MCF 10A (cell line): ENCODE measurements at regions not wholly inside any gene's neighbourhood (a gene's known extent, or its start where the extent isn't known, plus 50 kb on each side); places are given as distances from the start of the nearest gene placed in this dataset.

Experiments used
- BruUV-seq: library from RNA; stranded (reverse); fragments of 400-500 nt; replicated peaks from 2 replicates; lab custom pipeline; 2021; lab: Mats Ljungman, UMichigan
- CTCF ChIA-PET: fragments of 300-600 bp; sonication (Branson Sonifier 250); formaldehyde crosslinking; extraction: SDS; loops from one replicate; lab custom pipeline; 2021; ENCODE audit warnings: antibody characterized with exemption, inconsistent platforms; lab: Yijun Ruan, JAX
- POLR2A ChIA-PET: fragments of 300-600, 350-650 bp; sonication (Branson Sonifier 250); formaldehyde crosslinking; extraction: SDS; loops from one replicate; lab custom pipeline; 2020; ENCODE audit warnings: antibody characterized with exemption, inconsistent platforms; lab: Yijun Ruan, JAX
- DNase-seq: peaks from one replicate; pipeline ENCODE4 v3.0.0-alpha.2; 2018; ENCODE audit not compliant: unreplicated experiment
- H3K27ac Mint-ChIP-seq: one replicate; pipeline ENCODE4 v1.8.0; 2022; ENCODE audit warnings: mild to moderate bottlenecking, low read depth, mixed read lengths; ENCODE audit not compliant: unreplicated experiment
- H3K27me3 Mint-ChIP-seq: one replicate; pipeline ENCODE4 v1.8.0; 2022; ENCODE audit warnings: mixed read lengths; ENCODE audit not compliant: insufficient read depth, unreplicated experiment
- H3K36me3 Mint-ChIP-seq: one replicate; pipeline ENCODE4 v1.8.0; 2022; ENCODE audit warnings: mild to moderate bottlenecking, moderate library complexity, mixed read lengths; ENCODE audit not compliant: insufficient read depth, unreplicated experiment
- H3K4me1 Mint-ChIP-seq: one replicate; pipeline ENCODE4 v1.8.0; 2022; ENCODE audit warnings: mixed read lengths; ENCODE audit not compliant: insufficient read depth, unreplicated experiment
- H3K4me3 Mint-ChIP-seq: one replicate; pipeline ENCODE4 v1.8.0; 2022; ENCODE audit warnings: mild to moderate bottlenecking, moderate library complexity, mixed read lengths; ENCODE audit not compliant: unreplicated experiment
- H3K9me3 Mint-ChIP-seq: one replicate; pipeline ENCODE4 v1.8.0; 2022; ENCODE audit warnings: mixed read lengths; ENCODE audit not compliant: unreplicated experiment
- intact Hi-C: fragments of 100-400 bp; cut with micrococcal nuclease; formaldehyde crosslinking; loops from 2 replicates; pipeline ENCODE4 v1.14.1; 2022
- TF ChIP-seq, protein P1 (sequence below): fragments of 200-600 bp; IDR thresholded peaks from one replicate; pipeline ENCODE4 v1.8.0; 2022; ENCODE audit warnings: antibody characterized with exemption, mild to moderate bottlenecking; ENCODE audit not compliant: unreplicated experiment

DNA sequence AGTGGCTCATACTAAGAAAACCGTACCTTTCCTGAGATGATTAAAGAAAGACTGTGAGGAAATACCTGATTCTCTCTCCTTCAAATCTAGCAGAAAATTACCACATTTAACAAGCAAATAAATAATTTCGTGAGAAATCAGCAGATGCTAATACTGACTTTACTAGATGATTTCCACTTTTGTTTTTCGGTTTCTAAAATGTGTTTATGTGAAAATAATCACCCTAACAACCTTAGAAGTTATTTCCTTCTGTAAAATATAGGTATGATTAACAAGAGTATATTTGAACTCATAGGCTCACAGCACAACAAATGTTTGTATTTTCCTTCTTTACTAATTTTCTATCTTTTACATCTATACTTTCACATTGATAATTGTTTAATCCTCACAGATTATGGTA is 594.1 kb upstream of the FAM98A start:
- Mint-ChIP-seq H3K4me1 (no peaks in the 10 kb centered on the region), H3K9me3 (peaks cover 8% of the 10 kb centered on the region), H3K27ac (no peak overlapping the region), H3K36me3 (no peaks in the 10 kb centered on the region), H3K4me3 (no peak overlapping the region), H3K27me3 (no peaks in the 10 kb centered on the region)
- CTCF ChIA-PET = no interaction called here
- no TSS peak for BruUV-seq
- POLR2A ChIA-PET = no interaction called here
- DNase-seq = no peak
- intact Hi-C loops = no loop called here
- TF ChIP-seq, protein P1, sequence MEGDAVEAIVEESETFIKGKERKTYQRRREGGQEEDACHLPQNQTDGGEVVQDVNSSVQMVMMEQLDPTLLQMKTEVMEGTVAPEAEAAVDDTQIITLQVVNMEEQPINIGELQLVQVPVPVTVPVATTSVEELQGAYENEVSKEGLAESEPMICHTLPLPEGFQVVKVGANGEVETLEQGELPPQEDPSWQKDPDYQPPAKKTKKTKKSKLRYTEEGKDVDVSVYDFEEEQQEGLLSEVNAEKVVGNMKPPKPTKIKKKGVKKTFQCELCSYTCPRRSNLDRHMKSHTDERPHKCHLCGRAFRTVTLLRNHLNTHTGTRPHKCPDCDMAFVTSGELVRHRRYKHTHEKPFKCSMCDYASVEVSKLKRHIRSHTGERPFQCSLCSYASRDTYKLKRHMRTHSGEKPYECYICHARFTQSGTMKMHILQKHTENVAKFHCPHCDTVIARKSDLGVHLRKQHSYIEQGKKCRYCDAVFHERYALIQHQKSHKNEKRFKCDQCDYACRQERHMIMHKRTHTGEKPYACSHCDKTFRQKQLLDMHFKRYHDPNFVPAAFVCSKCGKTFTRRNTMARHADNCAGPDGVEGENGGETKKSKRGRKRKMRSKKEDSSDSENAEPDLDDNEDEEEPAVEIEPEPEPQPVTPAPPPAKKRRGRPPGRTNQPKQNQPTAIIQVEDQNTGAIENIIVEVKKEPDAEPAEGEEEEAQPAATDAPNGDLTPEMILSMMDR = no peak

DNA sequence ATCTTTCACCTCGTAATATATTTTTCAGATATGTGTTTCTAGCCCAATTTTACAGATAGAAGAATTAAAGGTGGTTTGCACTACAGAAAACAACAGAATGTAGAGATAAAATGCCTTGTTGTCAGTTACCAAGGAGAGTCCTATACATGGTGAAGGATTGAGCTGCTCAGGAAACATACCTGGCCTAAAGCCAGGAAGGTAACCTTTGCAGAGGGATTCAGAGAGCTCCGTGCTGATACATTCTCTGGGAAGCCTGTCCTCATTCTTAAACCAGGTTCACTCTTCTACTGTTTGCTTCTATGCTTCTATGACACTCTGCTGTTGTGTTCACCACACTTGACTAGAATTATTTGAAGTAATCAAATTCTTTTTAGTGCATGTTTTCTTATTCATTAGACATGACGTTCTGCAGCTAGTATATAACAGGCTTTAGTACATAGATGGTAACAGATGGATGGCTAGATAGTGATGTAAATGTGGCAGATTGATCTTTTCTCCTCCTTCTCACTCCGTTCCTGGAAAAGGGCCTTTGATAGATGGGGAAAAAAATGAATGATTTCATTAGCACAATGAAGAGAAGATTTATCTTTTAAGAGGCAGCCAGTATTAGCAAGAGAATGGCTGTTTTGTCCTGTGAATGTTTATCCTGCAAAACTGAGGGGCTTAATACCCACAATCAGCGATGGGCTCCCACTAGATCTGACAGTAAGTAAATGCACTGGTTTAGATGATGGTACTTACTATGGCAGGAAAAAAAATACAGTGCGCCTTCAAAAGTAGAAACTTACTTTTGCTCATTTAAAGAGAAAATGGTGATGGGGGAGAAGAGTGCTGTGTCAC is 589.6 kb upstream of the FAM98A start:
- CTCF ChIA-PET = no interaction called here
- H3K4me3 Mint-ChIP-seq = no peak overlapping the region
- intact Hi-C loops = no loop called here
- TF ChIP-seq, protein P1 = no peak
- H3K27ac Mint-ChIP-seq = no peak overlapping the region
- no peaks in the 10 kb centered on the region for H3K36me3 Mint-ChIP-seq
- H3K9me3 Mint-ChIP-seq = no peaks in the 10 kb centered on the region
- no TSS peak for BruUV-seq
- POLR2A ChIA-PET = no interaction called here
- no peaks in the 10 kb centered on the region for H3K27me3 Mint-ChIP-seq
- H3K4me1 Mint-ChIP-seq = no peaks in the 10 kb centered on the region
- peak; percentile 2 for DNase-seq

DNA sequence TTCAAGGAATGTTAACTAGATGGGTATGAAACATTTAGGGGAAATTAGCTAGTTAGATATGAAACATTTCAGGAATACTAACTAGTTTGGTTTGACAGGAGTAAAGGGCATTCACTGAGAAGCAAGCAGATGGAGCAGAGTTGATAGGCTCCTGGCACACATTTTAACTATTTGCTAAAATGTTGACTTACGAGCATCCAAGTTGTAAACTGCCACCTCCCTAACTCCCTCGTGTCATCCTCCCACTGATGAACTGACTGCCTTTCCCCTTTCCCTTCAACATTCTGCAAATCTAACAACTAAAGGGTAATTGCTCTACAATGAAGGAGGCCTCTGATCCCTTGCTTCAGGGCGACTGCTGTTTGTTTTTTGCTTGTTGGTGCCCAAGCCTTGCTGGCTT is 580.4 kb upstream of the FAM98A start:
- TF ChIP-seq, protein P1 = no peak
- Mint-ChIP-seq H3K27ac (no peak overlapping the region), H3K4me3 (no peak overlapping the region), H3K9me3 (no peaks in the 10 kb centered on the region), H3K36me3 (no peaks in the 10 kb centered on the region), H3K4me1 (no peaks in the 10 kb centered on the region), H3K27me3 (no peaks in the 10 kb centered on the region)
- no peak for DNase-seq
- no TSS peak for BruUV-seq
- ChIA-PET POLR2A (no interaction called here), CTCF (no interaction called here)
- intact Hi-C loops = no loop called here

DNA sequence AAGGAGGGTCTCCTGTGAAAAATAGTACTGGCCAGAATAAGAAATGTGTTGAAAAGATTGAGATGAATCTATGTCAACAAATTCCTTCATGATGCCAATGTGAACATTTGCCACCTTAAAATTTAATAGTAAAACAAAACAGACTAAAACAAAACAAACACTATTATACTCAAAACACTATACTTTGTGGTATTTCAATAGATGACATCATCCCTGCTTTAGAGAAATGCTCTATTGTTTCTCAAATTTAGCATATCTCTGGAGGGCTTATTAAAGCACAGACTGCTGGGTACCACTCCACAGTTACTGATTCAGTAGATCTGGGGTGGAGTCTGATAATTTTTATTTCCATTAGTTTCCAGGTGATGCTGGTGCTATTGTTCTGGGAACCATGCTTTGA is 579.4 kb upstream of the FAM98A start:
- H3K4me1 Mint-ChIP-seq = no peaks in the 10 kb centered on the region
- POLR2A ChIA-PET = no interaction called here
- H3K4me3 Mint-ChIP-seq = no peak overlapping the region
- CTCF ChIA-PET = interaction anchor here (1.3 kb wide), 1 partner anchor 11 kb away, joined by 3 read pairs; no protein-coding TSS in a partner anchor
- H3K27me3 Mint-ChIP-seq = no peaks in the 10 kb centered on the region
- no peak overlapping the region for H3K27ac Mint-ChIP-seq
- no peaks in the 10 kb centered on the region for H3K36me3 Mint-ChIP-seq
- BruUV-seq = no TSS peak
- DNase-seq = no peak
- H3K9me3 Mint-ChIP-seq = no peaks in the 10 kb centered on the region
- intact Hi-C loops = no loop called here
- TF ChIP-seq, protein P1 = no peak
